ENCODE measurements at regions not wholly inside any gene's neighbourhood (a gene's known extent, or its start where the extent isn't known, plus 50 kb on each side); places are given as distances from the start of the nearest gene placed in this dataset.

GRCh38 chr16:51892293-51893007, 654.5 kb downstream of the TOX3 start:
- no peak for DNase-seq
- TF ChIP-seq, protein P1, sequence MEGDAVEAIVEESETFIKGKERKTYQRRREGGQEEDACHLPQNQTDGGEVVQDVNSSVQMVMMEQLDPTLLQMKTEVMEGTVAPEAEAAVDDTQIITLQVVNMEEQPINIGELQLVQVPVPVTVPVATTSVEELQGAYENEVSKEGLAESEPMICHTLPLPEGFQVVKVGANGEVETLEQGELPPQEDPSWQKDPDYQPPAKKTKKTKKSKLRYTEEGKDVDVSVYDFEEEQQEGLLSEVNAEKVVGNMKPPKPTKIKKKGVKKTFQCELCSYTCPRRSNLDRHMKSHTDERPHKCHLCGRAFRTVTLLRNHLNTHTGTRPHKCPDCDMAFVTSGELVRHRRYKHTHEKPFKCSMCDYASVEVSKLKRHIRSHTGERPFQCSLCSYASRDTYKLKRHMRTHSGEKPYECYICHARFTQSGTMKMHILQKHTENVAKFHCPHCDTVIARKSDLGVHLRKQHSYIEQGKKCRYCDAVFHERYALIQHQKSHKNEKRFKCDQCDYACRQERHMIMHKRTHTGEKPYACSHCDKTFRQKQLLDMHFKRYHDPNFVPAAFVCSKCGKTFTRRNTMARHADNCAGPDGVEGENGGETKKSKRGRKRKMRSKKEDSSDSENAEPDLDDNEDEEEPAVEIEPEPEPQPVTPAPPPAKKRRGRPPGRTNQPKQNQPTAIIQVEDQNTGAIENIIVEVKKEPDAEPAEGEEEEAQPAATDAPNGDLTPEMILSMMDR (IDR thresholded peaks at IDR 0.05; ENCODE audit: borderline replicate concordance, extremely low read depth, insufficient read depth) = no peak
- intact Hi-C loops (cut with DNase I) = no loop called here

DNA sequence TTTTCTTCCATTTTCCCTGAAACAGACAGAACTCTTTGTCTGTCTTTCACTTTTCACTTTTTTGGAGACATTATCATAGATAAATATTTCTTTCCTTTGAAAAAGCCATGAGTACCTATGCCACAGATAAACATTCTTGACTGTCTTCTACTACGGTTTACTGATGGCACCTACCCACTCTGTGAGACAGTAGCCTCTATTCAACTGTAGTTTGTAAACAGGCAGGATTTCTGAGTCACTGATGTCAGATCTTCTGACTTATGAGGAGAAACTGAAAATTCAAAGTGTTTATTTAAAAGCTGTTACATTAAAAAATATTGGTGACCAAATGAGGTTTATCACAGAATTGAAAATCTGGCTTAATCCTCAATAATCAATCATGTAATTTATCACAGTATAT, 658.4 kb downstream of the TOX3 start:
- Histone ChIP-seq H3K27me3 (ENCODE audit: control insufficient read depth, insufficient read depth, low read length) (no peaks in the 10 kb centered on the region), H3K9ac (ENCODE audit: low read length in 3 of 3) (no peak overlapping the region), H3K4me1 (ENCODE audit: control insufficient read depth in 2 of 3, insufficient read depth in 2 of 3, low read depth in 1 of 3, low read length in 3 of 3) (no peaks in the 10 kb centered on the region), H3K27ac (ENCODE audit: low read depth in 2 of 2, low read length in 2 of 2) (no peak overlapping the region), H3K36me3 (ENCODE audit: control insufficient read depth in 2 of 3, insufficient read depth in 3 of 3, low read length in 3 of 3) (no peaks in the 10 kb centered on the region), H3K4me3 (ENCODE audit: low read length in 3 of 3) (no peak overlapping the region), H3K9me3 (ENCODE audit: control insufficient read depth in 2 of 3, insufficient read depth in 1 of 3, low read length in 3 of 3) (no peaks in the 10 kb centered on the region)
- TF ChIP-seq, protein P1 (IDR thresholded peaks at IDR 0.05; ENCODE audit: borderline replicate concordance, extremely low read depth, insufficient read depth) = no peak
- DNase-seq (no peak), FAIRE-seq (no peak)
- intact Hi-C loops (cut with DNase I) = no loop called here

More at GRCh38 chr16:51892293-51893007, 654.5 kb downstream of the TOX3 start:
- H3K9ac ChIP-seq (ENCODE audit: low read length in 3 of 3) = no peak overlapping the region
- no peaks in the 10 kb centered on the region for H3K9me3 ChIP-seq (ENCODE audit: control insufficient read depth in 2 of 3, insufficient read depth in 1 of 3, low read length in 3 of 3)
- FAIRE-seq = no peak
- no peak overlapping the region for H3K27ac ChIP-seq (ENCODE audit: low read depth in 2 of 2, low read length in 2 of 2)
- no peaks in the 10 kb centered on the region for H3K36me3 ChIP-seq (ENCODE audit: control insufficient read depth in 2 of 3, insufficient read depth in 3 of 3, low read length in 3 of 3)
- H3K4me1 ChIP-seq (ENCODE audit: control insufficient read depth in 2 of 3, insufficient read depth in 2 of 3, low read depth in 1 of 3, low read length in 3 of 3) = no peaks in the 10 kb centered on the region
- H3K4me3 ChIP-seq (ENCODE audit: low read length in 3 of 3) = no peak overlapping the region
- H3K27me3 ChIP-seq (ENCODE audit: control insufficient read depth, insufficient read depth, low read length) = no peaks in the 10 kb centered on the region

DNA sequence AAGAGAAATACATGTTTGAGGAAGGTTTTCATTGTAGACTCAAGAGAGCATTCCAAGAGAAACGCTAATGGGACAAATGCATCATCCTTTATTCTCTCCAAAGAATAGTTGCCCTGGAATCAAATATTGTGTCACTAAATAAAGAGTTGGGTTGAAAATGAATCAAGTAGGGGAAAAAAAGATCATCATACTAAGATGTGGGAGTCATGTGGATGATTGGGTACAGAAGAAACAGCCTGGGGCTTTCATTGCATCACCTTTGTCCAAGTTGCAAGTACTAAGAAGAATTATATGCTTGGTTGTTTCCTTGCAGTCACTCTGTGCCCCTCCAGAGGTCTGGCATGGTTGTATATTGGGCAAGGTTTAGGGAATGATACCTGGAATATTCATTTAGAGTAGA, 658.9 kb downstream of the TOX3 start:
- H3K9ac ChIP-seq (ENCODE audit: low read length in 3 of 3) = no peak overlapping the region
- intact Hi-C loops (cut with DNase I) = no loop called here
- H3K36me3 ChIP-seq (ENCODE audit: control insufficient read depth in 2 of 3, insufficient read depth in 3 of 3, low read length in 3 of 3) = no peaks in the 10 kb centered on the region
- H3K4me3 ChIP-seq (ENCODE audit: low read length in 3 of 3) = no peak overlapping the region
- no peaks in the 10 kb centered on the region for H3K9me3 ChIP-seq (ENCODE audit: control insufficient read depth in 2 of 3, insufficient read depth in 1 of 3, low read length in 3 of 3)
- H3K27me3 ChIP-seq (ENCODE audit: control insufficient read depth, insufficient read depth, low read length) = no peaks in the 10 kb centered on the region
- TF ChIP-seq, protein P1 (IDR thresholded peaks at IDR 0.05; ENCODE audit: borderline replicate concordance, extremely low read depth, insufficient read depth) = no peak
- no peak for DNase-seq
- no peak for FAIRE-seq
- no peak overlapping the region for H3K27ac ChIP-seq (ENCODE audit: low read depth in 2 of 2, low read length in 2 of 2)
- no peaks in the 10 kb centered on the region for H3K4me1 ChIP-seq (ENCODE audit: control insufficient read depth in 2 of 3, insufficient read depth in 2 of 3, low read depth in 1 of 3, low read length in 3 of 3)

DNA sequence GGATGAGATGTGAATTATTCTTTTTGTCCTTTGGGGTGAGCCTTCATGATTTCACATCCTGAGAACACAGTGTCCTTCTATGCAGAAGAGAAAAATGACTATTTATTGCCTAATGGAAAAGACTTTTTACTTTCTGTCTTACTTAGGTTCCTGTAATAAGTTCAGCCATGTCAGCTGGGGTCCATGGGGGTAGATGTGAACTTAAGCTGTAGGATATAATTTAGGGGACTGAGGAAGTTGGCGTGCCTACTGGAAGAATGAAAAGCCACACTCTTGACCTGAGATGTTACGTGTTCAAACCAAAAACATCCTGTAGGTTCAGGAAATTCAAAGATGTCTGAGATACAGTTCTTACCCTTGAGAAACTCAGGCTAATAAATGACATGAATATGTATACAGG, 660.5 kb downstream of the TOX3 start:
- intact Hi-C loops (cut with DNase I) = no loop called here
- no peak for DNase-seq
- no peak overlapping the region for H3K4me3 ChIP-seq (ENCODE audit: low read length in 3 of 3)
- no peaks in the 10 kb centered on the region for H3K36me3 ChIP-seq (ENCODE audit: control insufficient read depth in 2 of 3, insufficient read depth in 3 of 3, low read length in 3 of 3)
- H3K27ac ChIP-seq (ENCODE audit: low read depth in 2 of 2, low read length in 2 of 2) = no peak overlapping the region
- TF ChIP-seq, protein P1 (IDR thresholded peaks at IDR 0.05; ENCODE audit: borderline replicate concordance, extremely low read depth, insufficient read depth) = no peak
- no peaks in the 10 kb centered on the region for H3K9me3 ChIP-seq (ENCODE audit: control insufficient read depth in 2 of 3, insufficient read depth in 1 of 3, low read length in 3 of 3)
- H3K4me1 ChIP-seq (ENCODE audit: control insufficient read depth in 2 of 3, insufficient read depth in 2 of 3, low read depth in 1 of 3, low read length in 3 of 3) = no peaks in the 10 kb centered on the region
- no peaks in the 10 kb centered on the region for H3K27me3 ChIP-seq (ENCODE audit: control insufficient read depth, insufficient read depth, low read length)
- no peak for FAIRE-seq
- no peak overlapping the region for H3K9ac ChIP-seq (ENCODE audit: low read length in 3 of 3)
